Chondrocyte (in vitro differentiated cells): ENCODE measurements at regions not wholly inside any gene's neighbourhood (a gene's known extent, or its start where the extent isn't known, plus 50 kb on each side); places are given as distances from the start of the nearest gene placed in this dataset.
"Not testable (repeated sequence)": the region's sequence is repeated elsewhere in the genome, so short reads cannot be mapped to it uniquely, and the experiment has no call there.

Experiments
- DNase-seq: peaks from one replicate; pipeline ENCODE4 v3.0.0; 2021; ENCODE audit warnings: mixed read lengths, low spot score
- H3K27ac Mint-ChIP-seq: one replicate; pipeline ENCODE4 v1.8.0; 2021; ENCODE audit warnings: mild to moderate bottlenecking, moderate library complexity, mixed read lengths; ENCODE audit not compliant: unreplicated experiment
- H3K27me3 Mint-ChIP-seq: 2 replicates; pipeline ENCODE4 v1.8.0; 2021; ENCODE audit warnings: low read depth, mixed read lengths
- H3K36me3 Mint-ChIP-seq: 2 replicates; pipeline ENCODE4 v1.8.0; 2021; ENCODE audit warnings: low read depth, mixed read lengths
- H3K4me1 Mint-ChIP-seq: 2 replicates; pipeline ENCODE4 v1.8.0; 2021; ENCODE audit warnings: low read depth, mild to moderate bottlenecking, mixed read lengths
- H3K4me3 Mint-ChIP-seq: one replicate; pipeline ENCODE4 v1.8.0; 2021; ENCODE audit warnings: mild to moderate bottlenecking, moderate library complexity, mixed read lengths; ENCODE audit not compliant: unreplicated experiment
- H3K9me3 Mint-ChIP-seq: 2 replicates; pipeline ENCODE4 v1.8.0; 2021; ENCODE audit warnings: low read depth, mixed read lengths
- TF ChIP-seq, protein P1 (sequence below): fragments of 200-600 bp; sonication (generic); IDR thresholded peaks from 2 replicates; pipeline ENCODE4 v1.5.0; 2021; ENCODE audit warnings: antibody characterized with exemption, mild to moderate bottlenecking, moderate library complexity

DNA sequence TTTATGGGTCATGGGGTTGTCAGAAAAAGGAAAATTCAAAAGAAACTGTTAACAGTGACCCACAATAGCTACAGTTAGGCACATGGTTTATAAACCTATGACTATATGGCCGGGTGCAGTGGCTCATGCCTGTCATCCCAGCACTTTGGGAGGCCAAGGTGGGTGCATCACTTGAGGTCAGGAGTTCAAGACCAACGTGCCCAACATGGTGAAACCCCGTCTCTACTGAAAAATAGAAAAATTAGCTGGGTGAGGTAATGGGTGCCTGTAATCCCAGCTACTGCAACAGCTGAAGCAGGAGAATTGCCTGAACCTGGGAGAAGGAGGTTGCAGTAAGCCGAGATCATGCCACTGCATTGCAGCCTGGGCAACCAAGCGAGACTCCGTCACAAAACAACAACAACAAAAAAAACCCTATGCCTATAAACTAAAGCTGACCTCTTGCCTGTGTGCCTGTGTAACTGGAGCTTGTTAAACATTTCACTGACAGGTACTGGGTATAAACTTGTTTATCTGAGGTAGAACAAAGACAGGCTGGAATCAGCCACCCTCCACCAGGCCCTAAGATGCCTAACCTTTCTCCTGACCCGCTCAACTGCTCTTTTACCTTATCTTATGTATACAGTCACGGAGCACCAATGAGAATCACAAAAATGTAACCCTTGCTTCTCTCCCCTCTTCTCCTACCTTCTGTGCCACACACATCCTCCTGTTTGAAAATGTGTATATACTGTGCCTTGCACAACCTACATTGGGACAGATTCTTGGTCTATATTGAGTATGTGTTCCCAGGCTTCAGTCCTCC lies 62.9 kb upstream of the ATF7IP2 start:
- Mint-ChIP-seq H3K27ac (no peak overlapping the region), H3K4me3 (no peak overlapping the region), H3K9me3 (no peaks in the 10 kb centered on the region), H3K36me3 (no peaks in the 10 kb centered on the region), H3K27me3 (no peaks in the 10 kb centered on the region), H3K4me1 (no peaks in the 10 kb centered on the region)
- no peak for DNase-seq
- TF ChIP-seq, protein P1, sequence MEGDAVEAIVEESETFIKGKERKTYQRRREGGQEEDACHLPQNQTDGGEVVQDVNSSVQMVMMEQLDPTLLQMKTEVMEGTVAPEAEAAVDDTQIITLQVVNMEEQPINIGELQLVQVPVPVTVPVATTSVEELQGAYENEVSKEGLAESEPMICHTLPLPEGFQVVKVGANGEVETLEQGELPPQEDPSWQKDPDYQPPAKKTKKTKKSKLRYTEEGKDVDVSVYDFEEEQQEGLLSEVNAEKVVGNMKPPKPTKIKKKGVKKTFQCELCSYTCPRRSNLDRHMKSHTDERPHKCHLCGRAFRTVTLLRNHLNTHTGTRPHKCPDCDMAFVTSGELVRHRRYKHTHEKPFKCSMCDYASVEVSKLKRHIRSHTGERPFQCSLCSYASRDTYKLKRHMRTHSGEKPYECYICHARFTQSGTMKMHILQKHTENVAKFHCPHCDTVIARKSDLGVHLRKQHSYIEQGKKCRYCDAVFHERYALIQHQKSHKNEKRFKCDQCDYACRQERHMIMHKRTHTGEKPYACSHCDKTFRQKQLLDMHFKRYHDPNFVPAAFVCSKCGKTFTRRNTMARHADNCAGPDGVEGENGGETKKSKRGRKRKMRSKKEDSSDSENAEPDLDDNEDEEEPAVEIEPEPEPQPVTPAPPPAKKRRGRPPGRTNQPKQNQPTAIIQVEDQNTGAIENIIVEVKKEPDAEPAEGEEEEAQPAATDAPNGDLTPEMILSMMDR, result no peak

DNA sequence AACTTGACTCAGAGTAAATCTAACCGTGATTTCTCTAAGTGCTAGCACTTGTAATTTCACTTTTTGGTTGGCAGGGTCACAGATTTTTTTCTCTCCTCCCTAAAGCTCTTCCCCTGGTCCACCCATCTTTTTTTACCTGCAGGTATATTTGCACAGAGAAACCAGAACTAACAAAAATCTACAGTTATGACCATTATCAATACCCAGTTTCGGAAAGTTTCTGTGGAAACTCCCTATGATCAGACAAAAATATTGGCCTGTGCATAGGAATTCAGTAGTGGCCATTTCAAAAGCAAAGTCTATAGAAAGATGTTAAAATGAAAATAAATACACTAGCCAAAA lies 62.4 kb upstream of the ATF7IP2 start:
- Mint-ChIP-seq H3K4me3 (no peak overlapping the region), H3K27me3 (no peaks in the 10 kb centered on the region), H3K9me3 (no peaks in the 10 kb centered on the region), H3K27ac (no peak overlapping the region), H3K4me1 (no peaks in the 10 kb centered on the region), H3K36me3 (no peaks in the 10 kb centered on the region)
- TF ChIP-seq, protein P1, result no peak
- DNase-seq, result no peak

DNA sequence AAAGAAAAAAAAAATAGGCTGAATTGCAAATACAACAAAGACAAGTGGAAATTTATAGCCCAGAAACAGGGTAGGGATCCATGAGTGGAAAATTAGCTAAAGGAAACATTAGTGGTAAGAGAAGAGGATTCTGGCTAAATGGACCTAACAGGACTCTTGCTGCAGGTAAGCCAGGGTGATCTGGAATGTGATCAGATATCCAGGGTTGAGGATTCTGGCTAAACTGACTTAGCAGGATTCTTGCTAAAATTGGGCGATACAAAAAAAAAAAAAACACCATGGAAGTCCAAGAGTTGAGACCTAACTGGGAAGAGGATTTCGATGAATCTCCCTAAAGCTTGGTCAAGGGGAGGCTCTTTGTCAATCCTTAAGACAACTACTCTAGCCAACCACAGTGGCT lies 61.7 kb upstream of the ATF7IP2 start:
- Mint-ChIP-seq H3K27ac (no peak overlapping the region), H3K36me3 (no peaks in the 10 kb centered on the region), H3K4me3 (no peak overlapping the region), H3K9me3 (no peaks in the 10 kb centered on the region), H3K27me3 (no peaks in the 10 kb centered on the region), H3K4me1 (no peaks in the 10 kb centered on the region)
- no peak for DNase-seq
- TF ChIP-seq, protein P1, result no peak

DNA sequence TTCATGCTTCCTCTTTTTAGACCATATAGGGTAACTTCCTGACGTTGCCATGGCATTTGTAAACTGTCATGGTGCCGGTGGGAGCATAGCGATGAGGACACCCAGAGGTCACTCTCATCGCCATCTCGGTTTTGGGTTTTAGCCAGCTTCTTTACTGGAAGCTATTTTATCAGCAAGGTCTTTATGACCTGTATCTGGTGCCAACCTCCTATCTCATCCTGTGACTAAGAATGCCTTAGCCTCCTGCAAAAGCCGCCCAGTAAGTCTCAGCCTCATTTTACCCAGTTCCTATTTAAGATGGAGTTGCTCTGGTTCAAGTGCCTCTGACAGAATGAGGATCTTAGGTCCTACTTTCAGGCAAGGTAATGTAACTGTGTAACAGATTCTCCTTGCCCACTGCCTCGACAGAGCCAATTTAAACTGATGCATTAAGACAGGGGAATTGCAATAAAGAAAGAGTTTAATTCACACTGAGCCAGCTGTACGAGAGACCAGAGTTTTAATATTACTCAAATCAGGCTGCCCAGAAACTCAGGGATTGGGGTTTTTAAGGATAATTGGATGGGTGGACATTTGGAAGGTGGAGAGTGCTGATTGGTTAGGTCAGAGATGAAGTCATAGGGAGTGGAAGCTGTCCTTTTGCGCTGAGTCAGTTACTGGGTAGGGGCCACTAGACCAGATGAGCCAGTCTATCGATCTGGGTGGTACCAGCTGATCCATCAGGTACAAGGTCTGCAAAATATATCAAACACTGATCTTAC lies 59.9 kb upstream of the ATF7IP2 start:
- TF ChIP-seq, protein P1, result no peak
- H3K4me1 Mint-ChIP-seq, result no peaks in the 10 kb centered on the region
- no peak for DNase-seq
- no peaks in the 10 kb centered on the region for H3K9me3 Mint-ChIP-seq
- no peak overlapping the region for H3K27ac Mint-ChIP-seq
- no peak overlapping the region for H3K4me3 Mint-ChIP-seq
- H3K36me3 Mint-ChIP-seq, result no peaks in the 10 kb centered on the region
- H3K27me3 Mint-ChIP-seq, result no peaks in the 10 kb centered on the region

DNA sequence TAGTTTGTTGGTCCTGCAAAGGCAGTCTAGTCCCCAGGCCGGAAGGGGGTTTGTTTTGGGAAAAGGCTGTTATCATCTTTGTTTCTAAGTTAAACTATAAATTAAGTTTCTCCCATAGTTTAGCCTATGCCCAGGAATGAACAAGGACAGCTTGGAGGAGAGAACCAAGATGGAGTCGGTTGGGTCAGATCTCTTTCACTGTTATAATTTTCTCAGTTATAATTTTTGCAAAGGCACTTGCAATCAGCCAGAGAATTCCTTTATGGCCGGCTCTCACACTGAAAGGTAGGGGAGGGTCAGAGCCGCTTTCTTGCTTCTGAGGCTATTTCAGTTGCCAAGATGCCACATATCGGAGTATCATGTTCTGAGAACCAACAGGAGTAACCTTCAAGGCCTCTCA lies 59.2 kb upstream of the ATF7IP2 start:
- Mint-ChIP-seq H3K27ac (no peak overlapping the region), H3K27me3 (no peaks in the 10 kb centered on the region), H3K9me3 (no peaks in the 10 kb centered on the region), H3K36me3 (no peaks in the 10 kb centered on the region), H3K4me3 (no peak overlapping the region), H3K4me1 (no peaks in the 10 kb centered on the region)
- DNase-seq, result no peak
- TF ChIP-seq, protein P1, result no peak

DNA sequence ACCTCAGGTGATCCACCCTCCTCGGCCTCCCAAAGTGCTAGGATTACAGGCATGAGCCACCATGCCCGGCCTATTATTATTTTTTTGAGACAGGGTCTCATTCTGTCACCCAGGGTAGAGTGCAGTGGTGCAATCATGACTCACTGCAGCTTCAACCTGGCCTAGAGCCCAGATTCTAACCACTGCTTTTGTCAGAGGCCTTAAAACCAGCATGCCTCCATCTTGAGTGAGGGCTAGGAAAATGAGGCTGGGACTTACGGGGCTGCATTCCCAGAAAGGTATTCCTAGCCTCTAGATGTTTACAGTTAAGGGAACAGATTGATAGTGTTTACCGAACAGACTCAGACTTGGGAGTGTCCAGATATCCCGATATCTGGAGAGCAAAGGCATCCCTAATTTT lies 57.6 kb upstream of the ATF7IP2 start:
- not testable (repeated sequence) for H3K9me3 Mint-ChIP-seq, H3K4me3 Mint-ChIP-seq, H3K27ac Mint-ChIP-seq, H3K36me3 Mint-ChIP-seq, H3K4me1 Mint-ChIP-seq, H3K27me3 Mint-ChIP-seq, DNase-seq
